HEK293T (cell line): ENCODE measurements at regions not wholly inside any gene's neighbourhood (a gene's known extent, or its start where the extent isn't known, plus 50 kb on each side); places are given as distances from the start of the nearest gene placed in this dataset.

Experiments
- CTCF ChIA-PET: fragments of 350-600 bp; formaldehyde crosslinking; extraction: SDS; loops from one replicate; lab custom pipeline; 2021; ENCODE audit warnings: antibody characterized with exemption, inconsistent platforms; lab: Yijun Ruan, JAX
- POLR2A ChIA-PET: fragments of 350-600 bp; formaldehyde crosslinking; extraction: SDS; loops from one replicate; lab custom pipeline; 2020; ENCODE audit warnings: antibody characterized with exemption, inconsistent platforms; lab: Yijun Ruan, JAX
- DNase-seq: peaks from one replicate; pipeline ENCODE4 v3.0.0; 2012; ENCODE audit warnings: mixed read lengths; ENCODE audit errors: extremely low spot score
- ARNT ChIP-seq: fragments of 450-650 bp; IDR thresholded peaks from 2 replicates; pipeline ENCODE4 v1.6.1; 2017; ENCODE audit warnings: mild to moderate bottlenecking
- BHLHE40 ChIP-seq: fragments of 450-650 bp; IDR thresholded peaks from 2 replicates; pipeline ENCODE4 v1.6.1; 2016; ENCODE audit warnings: mild to moderate bottlenecking, moderate library complexity, borderline replicate concordance
- CTBP1 ChIP-seq: fragments of 450-650 bp; IDR thresholded peaks from 2 replicates; pipeline ENCODE4 v1.6.1; 2016; ENCODE audit warnings: borderline replicate concordance
- ELF4 ChIP-seq: fragments of 450-650 bp; IDR thresholded peaks from 2 replicates; pipeline ENCODE4 v1.6.1; 2017; ENCODE audit warnings: antibody characterized with exemption
- FOXA1 ChIP-seq: fragments of 450-650 bp; IDR thresholded peaks from 2 replicates; pipeline ENCODE4 v1.6.1; 2016; ENCODE audit warnings: mild to moderate bottlenecking
- FOXK2 ChIP-seq: fragments of 450-650 bp; IDR thresholded peaks from 2 replicates; pipeline ENCODE4 v1.6.1; 2016; ENCODE audit warnings: mild to moderate bottlenecking
- FOXM1 ChIP-seq: fragments of 450-650 bp; IDR thresholded peaks from 2 replicates; pipeline ENCODE4 v1.6.1; 2017; ENCODE audit warnings: mild to moderate bottlenecking, borderline replicate concordance
- HDGF ChIP-seq: fragments of 450-650 bp; IDR thresholded peaks from 2 replicates; pipeline ENCODE4 v1.6.1; 2017; ENCODE audit warnings: antibody characterized with exemption, borderline replicate concordance
- L3MBTL2 ChIP-seq: fragments of 450-650 bp; conservative IDR thresholded peaks from 2 replicates; pipeline ENCODE4 v1.6.1; 2016; ENCODE audit warnings: mild to moderate bottlenecking
- LEF1 ChIP-seq: fragments of 450-650 bp; IDR thresholded peaks from 2 replicates; pipeline ENCODE4 v1.6.1; 2017; ENCODE audit warnings: mild to moderate bottlenecking, borderline replicate concordance
- NFRKB ChIP-seq: fragments of 450-650 bp; IDR thresholded peaks from 2 replicates; pipeline ENCODE4 v1.6.1; 2016; ENCODE audit warnings: mild to moderate bottlenecking, moderate library complexity
- PKNOX1 ChIP-seq: fragments of 450-650 bp; IDR thresholded peaks from 2 replicates; pipeline ENCODE4 v1.6.1; 2016
- SP1 ChIP-seq: fragments of 450-650 bp; IDR thresholded peaks from 2 replicates; pipeline ENCODE4 v1.6.1; 2017
- SUZ12 ChIP-seq: fragments of 450-650 bp; IDR thresholded peaks from 2 replicates; pipeline ENCODE4 v1.6.1; 2016; ENCODE audit warnings: mild to moderate bottlenecking
- TARDBP ChIP-seq: fragments of 450-650 bp; IDR thresholded peaks from 2 replicates; pipeline ENCODE4 v1.6.1; 2016
- ZNF384 ChIP-seq: fragments of 450-650 bp; IDR thresholded peaks from 2 replicates; pipeline ENCODE4 v1.6.1; 2016

DNA sequence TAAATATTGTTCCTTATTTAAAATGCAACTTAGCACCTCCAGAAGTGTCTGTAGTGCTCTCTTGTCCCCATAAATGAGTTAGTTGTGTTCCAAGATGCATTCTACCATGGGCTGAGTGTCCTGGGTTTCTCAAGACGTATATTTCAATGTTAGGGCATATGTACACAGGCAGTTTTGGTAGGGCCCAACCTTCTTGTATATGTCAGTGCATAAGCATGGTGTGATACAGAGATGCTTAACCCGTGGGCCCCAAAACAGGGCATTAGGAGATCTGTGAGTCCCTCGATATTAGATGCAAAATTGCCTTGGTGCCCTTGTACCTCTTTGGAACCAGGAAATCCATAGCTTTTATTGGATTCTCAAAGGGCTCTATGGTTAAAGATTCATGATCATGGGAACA is 91.5 kb upstream of the HIVEP1 start:
- POLR2A ChIA-PET, result no interaction called here
- CTCF ChIA-PET, result interaction anchor here (1.2 kb wide), 1 partner anchor 143 kb away, joined by 3 read pairs; no protein-coding TSS in a partner anchor
- TF ChIP-seq SP1 (no peak), FOXA1 (no peak), FOXM1 (no peak), CTBP1 (no peak), TARDBP (no peak), ARNT (no peak), PKNOX1 (no peak), ZNF384 (no peak), ELF4 (no peak), HDGF (no peak), L3MBTL2 (no peak), LEF1 (no peak), SUZ12 (no peak), BHLHE40 (no peak)
- DNase-seq, result no peak

GRCh38 chr6:11919771-11920440 is 92.2 kb upstream of the HIVEP1 start:
- TF ChIP-seq TARDBP (no peak), SUZ12 (no peak), L3MBTL2 (no peak), ZNF384 (no peak), PKNOX1 (no peak), ARNT (no peak), FOXM1 (no peak), SP1 (no peak), NFRKB (no peak), BHLHE40 (no peak), FOXA1 (no peak), ELF4 (no peak), CTBP1 (no peak), LEF1 (no peak), HDGF (no peak), FOXK2 (no peak)
- DNase-seq, result no peak
- POLR2A ChIA-PET, result no interaction called here
- CTCF ChIA-PET, result no interaction called here

DNA sequence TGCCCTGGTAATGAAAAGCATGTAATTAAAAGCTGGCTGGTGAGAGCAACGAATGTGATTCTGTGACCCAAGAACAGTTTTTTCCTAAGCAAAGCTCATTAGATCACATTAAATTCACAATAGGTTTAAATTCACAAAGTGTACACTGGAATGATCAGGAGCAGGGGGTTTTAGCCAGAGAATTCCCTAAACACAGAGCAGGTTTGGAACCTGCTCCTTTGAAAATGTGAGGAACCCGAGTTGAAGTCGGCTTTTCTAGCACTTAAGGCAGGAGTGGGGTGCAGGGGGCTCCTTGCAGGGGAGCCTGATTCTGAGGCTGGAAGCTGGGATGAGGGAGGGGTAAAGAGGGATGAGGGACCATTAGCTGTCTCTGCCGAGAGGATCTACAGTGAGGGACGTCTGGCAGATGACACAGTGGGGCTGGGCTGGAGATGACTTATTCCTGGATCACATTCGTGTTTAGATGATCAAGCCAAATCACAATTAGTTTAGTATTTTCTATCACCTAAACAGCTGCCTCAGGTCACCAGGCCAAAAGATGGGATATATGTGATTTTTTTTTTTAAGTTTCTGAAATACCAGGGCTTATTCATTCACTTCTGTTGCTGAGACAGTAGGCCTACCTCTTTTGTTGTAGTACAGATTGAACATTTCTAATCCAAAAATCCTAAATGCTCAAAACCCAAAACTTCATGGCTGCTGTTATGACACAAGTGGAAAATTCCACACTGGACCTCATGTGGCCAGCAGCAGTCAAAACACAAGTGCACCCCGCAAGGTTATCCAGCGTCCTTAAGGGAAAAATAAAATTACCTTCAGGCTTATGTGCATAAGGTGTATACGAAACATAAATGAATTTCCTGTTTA is 93.1 kb upstream of the HIVEP1 start:
- ChIA-PET CTCF (interaction anchor here (0.6 kb wide), 1 partner anchor 11 kb away, joined by 3 read pairs; no protein-coding TSS in a partner anchor), POLR2A (interaction anchor here (1.3 kb wide), 1 partner anchor 25 kb away, joined by 3 read pairs; no protein-coding TSS in a partner anchor)
- DNase-seq, result no peak
- TF ChIP-seq FOXA1 (no peak), FOXK2 (no peak), HDGF (no peak), ARNT (no peak), BHLHE40 (no peak), CTBP1 (no peak), L3MBTL2 (no peak), LEF1 (no peak), SP1 (no peak), NFRKB (no peak), TARDBP (no peak), ZNF384 (no peak), SUZ12 (no peak), ELF4 (no peak), FOXM1 (no peak)

DNA sequence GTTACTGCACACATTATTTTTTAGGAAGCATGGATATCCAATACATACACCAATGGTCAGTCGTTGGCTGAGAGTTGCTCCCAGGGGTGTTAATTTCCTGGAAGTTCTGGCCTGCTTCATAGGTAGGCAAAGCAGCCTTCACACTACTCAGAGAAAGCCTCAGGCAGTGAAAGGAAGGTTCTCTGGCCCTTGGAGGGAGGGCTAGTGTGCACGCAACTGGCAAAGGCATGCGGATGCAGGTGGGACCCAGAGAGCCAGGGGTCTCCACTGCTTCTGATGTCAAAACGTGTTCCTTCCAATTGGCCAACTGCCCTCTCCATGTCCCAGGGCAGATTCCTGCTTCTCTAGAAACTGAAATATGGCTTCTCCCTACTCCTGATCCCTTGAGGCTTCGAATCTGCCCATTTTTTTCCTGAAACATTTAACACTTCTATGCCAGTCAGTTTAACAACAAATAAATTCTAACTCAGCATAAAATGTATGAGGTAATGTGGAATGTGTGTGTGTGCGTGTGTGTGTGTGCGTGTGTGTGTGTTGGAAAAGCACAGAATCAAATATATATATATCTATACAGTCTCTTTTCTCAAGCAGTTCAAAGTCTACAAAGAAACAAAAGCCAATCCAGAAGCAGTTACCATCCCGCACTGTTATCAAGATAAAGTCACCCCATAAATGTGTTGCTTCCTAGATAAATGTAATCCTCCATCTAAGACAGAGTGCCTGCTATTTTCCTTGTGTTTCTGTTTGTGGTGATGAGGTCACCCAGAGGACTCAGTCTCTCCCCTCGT is 94.0 kb upstream of the HIVEP1 start:
- POLR2A ChIA-PET, result interaction anchor here (1.3 kb wide), 1 partner anchor 24 kb away, joined by 3 read pairs; no protein-coding TSS in a partner anchor
- CTCF ChIA-PET, result no interaction called here
- peak; percentile 26 for DNase-seq
- no peak for TF ChIP-seq FOXA1
- TF ChIP-seq PKNOX1, result 0 out of 2 replicates have a peak, but pooled peaks have one; percentile 9

DNA sequence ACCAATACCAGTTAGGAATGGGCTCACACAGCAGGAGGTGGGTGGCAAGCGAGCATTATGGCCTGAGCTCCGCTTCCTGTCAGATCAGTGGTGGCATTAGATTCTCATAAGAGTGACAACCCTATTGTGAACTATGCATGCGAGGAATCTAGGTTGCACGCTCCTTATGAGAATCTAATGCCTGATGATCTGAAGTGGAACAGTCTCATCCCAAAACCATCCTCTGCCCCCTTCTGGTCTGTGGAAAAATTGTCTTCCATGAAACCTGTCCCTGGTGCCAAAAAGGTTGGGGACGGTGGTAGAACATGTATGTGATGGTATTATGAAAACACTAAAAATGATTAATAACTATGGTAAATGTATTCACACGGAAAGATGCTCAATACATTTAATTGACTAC is 99.7 kb upstream of the HIVEP1 start:
- CTCF ChIA-PET, result no interaction called here

More for the DNA sequence above, 99.7 kb upstream of the HIVEP1 start:
- no peak for DNase-seq
- POLR2A ChIA-PET, result no interaction called here
- TF ChIP-seq BHLHE40 (no peak), CTBP1 (no peak), NFRKB (no peak), FOXK2 (no peak)
